ENCODE measurements at regions not wholly inside any gene's neighbourhood (a gene's known extent, or its start where the extent isn't known, plus 50 kb on each side); places are given as distances from the start of the nearest gene placed in this dataset.

- no peak for DNase-seq
These were observed 101.1 kb upstream of the FRMD6 start for GRCh38 chr14:51550636-51551035.

- no peak for DNase-seq
These were observed 99.4 kb upstream of the FRMD6 start for GRCh38 chr14:51552275-51552674.

GRCh38 chr14:51552768-51553404, 98.8 kb upstream of the FRMD6 start:
- DNase-seq: no peak

- no peak for DNase-seq
These were observed 97.3 kb upstream of the FRMD6 start for GRCh38 chr14:51554339-51554920.

GRCh38 chr14:51554953-51555352, 96.8 kb upstream of the FRMD6 start:
- peak in 1 of 4 experiments; percentile 3 for DNase-seq

GRCh38 chr14:51561141-51561540, 90.6 kb upstream of the FRMD6 start:
- DNase-seq: no peak

GRCh38 chr14:51562816-51563215, 88.9 kb upstream of the FRMD6 start:
- DNase-seq: no peak

GRCh38 chr14:51563560-51563959, 88.2 kb upstream of the FRMD6 start:
- no peak for DNase-seq

- DNase-seq: no peak
These were observed 87.2 kb upstream of the FRMD6 start for GRCh38 chr14:51564460-51564859.

GRCh38 chr14:51564986-51565604, 86.6 kb upstream of the FRMD6 start:
- DNase-seq: no peak

- DNase-seq: no peak
These were observed 84.7 kb upstream of the FRMD6 start for GRCh38 chr14:51566831-51567582.

- no peak for DNase-seq
These were observed 83.3 kb upstream of the FRMD6 start for GRCh38 chr14:51568366-51568765.

GRCh38 chr14:51573607-51574006, 78.1 kb upstream of the FRMD6 start:
- DNase-seq: no peak

- DNase-seq: no peak
These were observed 77.7 kb upstream of the FRMD6 start for GRCh38 chr14:51574009-51574408.

GRCh38 chr14:51575349-51576116, 76.2 kb upstream of the FRMD6 start:
- no peak for DNase-seq

- no peak for DNase-seq
These were observed 75.6 kb upstream of the FRMD6 start for GRCh38 chr14:51576117-51576430.

GRCh38 chr14:51576879-51577278, 74.8 kb upstream of the FRMD6 start:
- no peak for DNase-seq

- DNase-seq: no peak
These were observed 72.9 kb upstream of the FRMD6 start for GRCh38 chr14:51578853-51579252.

- no peak for DNase-seq
These were observed 70.5 kb upstream of the FRMD6 start for GRCh38 chr14:51581017-51581881.

- no peak for DNase-seq
These were observed 69.3 kb upstream of the FRMD6 start for GRCh38 chr14:51582437-51582836.

GRCh38 chr14:51585055-51585454, 66.7 kb upstream of the FRMD6 start:
- no peak for DNase-seq

GRCh38 chr14:51592836-51593235, 58.9 kb upstream of the FRMD6 start:
- no peak for DNase-seq
